ENCODE measurements at regions not wholly inside any gene's neighbourhood (a gene's known extent, or its start where the extent isn't known, plus 50 kb on each side); places are given as distances from the start of the nearest gene placed in this dataset.

GRCh38 chr11:21861314-21861713 lies 331.6 kb upstream of the ANO5 start:
- WGBS (ENCODE audit: low lambda C conversion rate): 11% methylated on average over 4 of the region's 4 CpGs
- Histone ChIP-seq H2AFZ (ENCODE audit: low read depth) (no peak overlapping the region), H3K27ac (ENCODE audit: low read depth in 2 of 2, low read length in 1 of 2) (no peak overlapping the region), H3K27me3 (ENCODE audit: insufficient read depth) (no peaks in the 10 kb centered on the region), H3F3A (replicated peaks; ENCODE audit: insufficient read depth) (no peaks in the 10 kb centered on the region), H3K36me3 (replicated peaks in 1 of 2; ENCODE audit: control insufficient read depth in 1 of 2, insufficient read depth in 2 of 2, low read length in 1 of 2) (no peaks in the 10 kb centered on the region), H3K79me2 (ENCODE audit: insufficient read depth) (no peaks in the 10 kb centered on the region), H3K9me3 (no peaks in the 10 kb centered on the region), H4K20me1 (ENCODE audit: insufficient read depth) (no peaks in the 10 kb centered on the region), H3K9me2 (no peaks in the 10 kb centered on the region), H3K4me1 (ENCODE audit: control insufficient read depth in 1 of 2, insufficient read depth in 2 of 2, low read depth in 1 of 2, low read length in 1 of 2) (peaks cover 0 to 11% of the 10 kb centered on the region in 2 experiments; a peak in 2 of 4 replicates), H3K4me2 (no peak overlapping the region), H3K4me3 (ENCODE audit: low read depth in 2 of 2, low read length in 1 of 2) (no peak overlapping the region), H3K9ac (no peak overlapping the region)
- POLR2A ChIA-PET: no interaction called here
- CTCF ChIA-PET: interaction anchor here (0.9 kb wide), 1 partner anchor 11 kb away, joined by 3 read pairs; no protein-coding TSS in a partner anchor
- no peak for TF ChIP-seq POLR2AphosphoS5 (IDR thresholded peaks at IDR 0.05; ENCODE audit: low read depth, low read length)
- no peak for DNase-seq

- TF ChIP-seq MAX (IDR thresholded peaks at IDR 0.05; ENCODE audit: low read depth) (no peak), SIN3A (IDR thresholded peaks at IDR 0.05; ENCODE audit: borderline replicate concordance, low read depth, low read length) (no peak), MEF2A (IDR thresholded peaks at IDR 0.05; ENCODE audit: borderline replicate concordance, low read depth) (no peak), YY1 (IDR thresholded peaks at IDR 0.05; ENCODE audit: low read depth) (no peak), GABPA (IDR thresholded peaks at IDR 0.05; ENCODE audit: low read depth) (no peak), CHD2 (IDR thresholded peaks at IDR 0.05; ENCODE audit: low read length, partially characterized antibody) (no peak), GATA2 (CRISPR knock-in tag; IDR thresholded peaks at IDR 0.05) (no peak), RFX5 (IDR thresholded peaks at IDR 0.05; ENCODE audit: low read length) (no peak), TAF1 (IDR thresholded peaks at IDR 0.05; ENCODE audit: borderline replicate concordance, low read depth, low read length) (no peak)
- TF ChIP-seq, protein P1, sequence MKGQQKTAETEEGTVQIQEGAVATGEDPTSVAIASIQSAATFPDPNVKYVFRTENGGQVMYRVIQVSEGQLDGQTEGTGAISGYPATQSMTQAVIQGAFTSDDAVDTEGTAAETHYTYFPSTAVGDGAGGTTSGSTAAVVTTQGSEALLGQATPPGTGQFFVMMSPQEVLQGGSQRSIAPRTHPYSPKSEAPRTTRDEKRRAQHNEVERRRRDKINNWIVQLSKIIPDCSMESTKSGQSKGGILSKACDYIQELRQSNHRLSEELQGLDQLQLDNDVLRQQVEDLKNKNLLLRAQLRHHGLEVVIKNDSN (IDR thresholded peaks at IDR 0.05; ENCODE audit: borderline replicate concordance, low read depth): no peak
- WGBS (ENCODE audit: low lambda C conversion rate): 5% methylated on average over 4 of the region's 4 CpGs
- H4K20me1 ChIP-seq (ENCODE audit: insufficient read depth): no peaks in the 10 kb centered on the region
- H3K9ac ChIP-seq: no peak overlapping the region
- no peaks in the 10 kb centered on the region for H3K9me2 ChIP-seq
- no peak overlapping the region for H3K4me3 ChIP-seq (ENCODE audit: low read depth in 2 of 2, low read length in 1 of 2)
- no peaks in the 10 kb centered on the region for H3K27me3 ChIP-seq (ENCODE audit: insufficient read depth)
- no peaks in the 10 kb centered on the region for H3K36me3 ChIP-seq (replicated peaks in 1 of 2; ENCODE audit: control insufficient read depth in 1 of 2, insufficient read depth in 2 of 2, low read length in 1 of 2)
- peaks cover 0 to 11% of the 10 kb centered on the region in 2 experiments; a peak in 2 of 4 replicates for H3K4me1 ChIP-seq (ENCODE audit: control insufficient read depth in 1 of 2, insufficient read depth in 2 of 2, low read depth in 1 of 2, low read length in 1 of 2)
- H3K27ac ChIP-seq (ENCODE audit: low read depth in 2 of 2, low read length in 1 of 2): peak overlapping the region in 1 of 2 experiments; percentile 24; a peak in 1 of 4 replicates
- H2AFZ ChIP-seq (ENCODE audit: low read depth): no peak overlapping the region
- POLR2A ChIA-PET: no interaction called here
- H3K79me2 ChIP-seq (ENCODE audit: insufficient read depth): no peaks in the 10 kb centered on the region
- CTCF ChIA-PET: no interaction called here
- H3K4me2 ChIP-seq: no peak overlapping the region
- no peaks in the 10 kb centered on the region for H3K9me3 ChIP-seq
- H3F3A ChIP-seq (replicated peaks; ENCODE audit: insufficient read depth): no peaks in the 10 kb centered on the region
- DNase-seq: no peak
These were observed 327.3 kb upstream of the ANO5 start for GRCh38 chr11:21865541-21865940.

DNA sequence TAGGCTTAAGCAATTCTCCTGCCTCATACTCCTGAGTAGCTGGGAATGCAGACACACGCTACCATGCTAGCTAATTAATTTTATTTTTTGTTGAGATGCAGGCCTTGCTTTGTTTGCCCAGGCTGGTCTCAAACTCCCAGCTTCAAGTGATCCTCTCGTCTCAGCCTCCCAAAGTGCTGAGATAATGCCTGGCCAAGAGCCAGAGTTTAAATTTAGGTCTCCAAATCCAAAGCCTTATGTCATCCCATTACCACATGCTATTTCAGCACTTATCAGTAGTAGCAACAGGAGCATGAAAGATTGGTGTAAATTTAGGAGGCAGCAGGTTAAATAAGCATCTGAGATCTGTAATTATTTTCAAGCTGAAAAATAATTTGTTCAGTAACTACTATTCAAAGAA lies 326.1 kb upstream of the ANO5 start:
- H4K20me1 ChIP-seq (ENCODE audit: insufficient read depth): no peaks in the 10 kb centered on the region
- H3K9me3 ChIP-seq: no peaks in the 10 kb centered on the region
- no peaks in the 10 kb centered on the region for H3K79me2 ChIP-seq (ENCODE audit: insufficient read depth)
- no peak overlapping the region for H3K4me3 ChIP-seq (ENCODE audit: low read depth in 2 of 2, low read length in 1 of 2)
- H3K4me2 ChIP-seq: no peak overlapping the region
- no peak overlapping the region for H3K27ac ChIP-seq (ENCODE audit: low read depth in 2 of 2, low read length in 1 of 2)
- no peaks in the 10 kb centered on the region for H3K9me2 ChIP-seq
- H3F3A ChIP-seq (replicated peaks; ENCODE audit: insufficient read depth): no peaks in the 10 kb centered on the region
- DNase-seq: no peak
- peaks cover 0 to 11% of the 10 kb centered on the region in 2 experiments; a peak in 2 of 4 replicates for H3K4me1 ChIP-seq (ENCODE audit: control insufficient read depth in 1 of 2, insufficient read depth in 2 of 2, low read depth in 1 of 2, low read length in 1 of 2)
- no peak overlapping the region for H2AFZ ChIP-seq (ENCODE audit: low read depth)
- POLR2A ChIA-PET: no interaction called here
- CTCF ChIA-PET: interaction anchor here (0.9 kb wide), 1 partner anchor 10 kb away, joined by 3 read pairs; no protein-coding TSS in a partner anchor
- H3K9ac ChIP-seq: no peak overlapping the region
- no peaks in the 10 kb centered on the region for H3K36me3 ChIP-seq (replicated peaks in 1 of 2; ENCODE audit: control insufficient read depth in 1 of 2, insufficient read depth in 2 of 2, low read length in 1 of 2)
- WGBS (ENCODE audit: low lambda C conversion rate): 20% methylated on average over 2 of the region's 2 CpGs
- no peaks in the 10 kb centered on the region for H3K27me3 ChIP-seq (ENCODE audit: insufficient read depth)
- TF ChIP-seq MAX (IDR thresholded peaks at IDR 0.05; ENCODE audit: low read depth) (no peak), GATA2 (CRISPR knock-in tag; IDR thresholded peaks at IDR 0.05) (no peak), POLR2AphosphoS5 (IDR thresholded peaks at IDR 0.05; ENCODE audit: low read depth, low read length) (no peak), ELF1 (IDR thresholded peaks at IDR 0.05) (no peak), CHD2 (IDR thresholded peaks at IDR 0.05; ENCODE audit: low read length, partially characterized antibody) (no peak), GABPA (IDR thresholded peaks at IDR 0.05; ENCODE audit: low read depth) (no peak), TAF1 (IDR thresholded peaks at IDR 0.05; ENCODE audit: borderline replicate concordance, low read depth, low read length) (no peak), EZH2phosphoT487 (IDR thresholded peaks at IDR 0.05; ENCODE audit: borderline replicate concordance, low read depth) (no peak)
- TF ChIP-seq, protein P2, sequence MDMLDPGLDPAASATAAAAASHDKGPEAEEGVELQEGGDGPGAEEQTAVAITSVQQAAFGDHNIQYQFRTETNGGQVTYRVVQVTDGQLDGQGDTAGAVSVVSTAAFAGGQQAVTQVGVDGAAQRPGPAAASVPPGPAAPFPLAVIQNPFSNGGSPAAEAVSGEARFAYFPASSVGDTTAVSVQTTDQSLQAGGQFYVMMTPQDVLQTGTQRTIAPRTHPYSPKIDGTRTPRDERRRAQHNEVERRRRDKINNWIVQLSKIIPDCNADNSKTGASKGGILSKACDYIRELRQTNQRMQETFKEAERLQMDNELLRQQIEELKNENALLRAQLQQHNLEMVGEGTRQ (IDR thresholded peaks at IDR 0.05; ENCODE audit: borderline replicate concordance, low read depth, low read length): no peak
- TF ChIP-seq, protein P3, sequence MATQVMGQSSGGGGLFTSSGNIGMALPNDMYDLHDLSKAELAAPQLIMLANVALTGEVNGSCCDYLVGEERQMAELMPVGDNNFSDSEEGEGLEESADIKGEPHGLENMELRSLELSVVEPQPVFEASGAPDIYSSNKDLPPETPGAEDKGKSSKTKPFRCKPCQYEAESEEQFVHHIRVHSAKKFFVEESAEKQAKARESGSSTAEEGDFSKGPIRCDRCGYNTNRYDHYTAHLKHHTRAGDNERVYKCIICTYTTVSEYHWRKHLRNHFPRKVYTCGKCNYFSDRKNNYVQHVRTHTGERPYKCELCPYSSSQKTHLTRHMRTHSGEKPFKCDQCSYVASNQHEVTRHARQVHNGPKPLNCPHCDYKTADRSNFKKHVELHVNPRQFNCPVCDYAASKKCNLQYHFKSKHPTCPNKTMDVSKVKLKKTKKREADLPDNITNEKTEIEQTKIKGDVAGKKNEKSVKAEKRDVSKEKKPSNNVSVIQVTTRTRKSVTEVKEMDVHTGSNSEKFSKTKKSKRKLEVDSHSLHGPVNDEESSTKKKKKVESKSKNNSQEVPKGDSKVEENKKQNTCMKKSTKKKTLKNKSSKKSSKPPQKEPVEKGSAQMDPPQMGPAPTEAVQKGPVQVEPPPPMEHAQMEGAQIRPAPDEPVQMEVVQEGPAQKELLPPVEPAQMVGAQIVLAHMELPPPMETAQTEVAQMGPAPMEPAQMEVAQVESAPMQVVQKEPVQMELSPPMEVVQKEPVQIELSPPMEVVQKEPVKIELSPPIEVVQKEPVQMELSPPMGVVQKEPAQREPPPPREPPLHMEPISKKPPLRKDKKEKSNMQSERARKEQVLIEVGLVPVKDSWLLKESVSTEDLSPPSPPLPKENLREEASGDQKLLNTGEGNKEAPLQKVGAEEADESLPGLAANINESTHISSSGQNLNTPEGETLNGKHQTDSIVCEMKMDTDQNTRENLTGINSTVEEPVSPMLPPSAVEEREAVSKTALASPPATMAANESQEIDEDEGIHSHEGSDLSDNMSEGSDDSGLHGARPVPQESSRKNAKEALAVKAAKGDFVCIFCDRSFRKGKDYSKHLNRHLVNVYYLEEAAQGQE (IDR thresholded peaks at IDR 0.05; ENCODE audit: low read depth, low read length): no peak
